Glutamatergic neuron (in vitro differentiated cells): ENCODE measurements at regions not wholly inside any gene's neighbourhood (a gene's known extent, or its start where the extent isn't known, plus 50 kb on each side); places are given as distances from the start of the nearest gene placed in this dataset.
"Not testable (repeated sequence)": the region's sequence is repeated elsewhere in the genome, so short reads cannot be mapped to it uniquely, and the experiment has no call there.

Experiments
- DNase-seq: peaks from one replicate; pipeline ENCODE4 v3.0.0; 2022
- H3K27ac Mint-ChIP-seq: one replicate; pipeline ENCODE4 v1.8.0; 2020; ENCODE audit warnings: mild to moderate bottlenecking, mixed read lengths, inconsistent platforms; ENCODE audit not compliant: unreplicated experiment
- H3K27me3 Mint-ChIP-seq: one replicate; pipeline ENCODE4 v1.8.0; 2020; ENCODE audit warnings: mild to moderate bottlenecking, moderate library complexity, mixed read lengths, inconsistent platforms; ENCODE audit not compliant: unreplicated experiment
- H3K36me3 Mint-ChIP-seq: one replicate; pipeline ENCODE4 v1.8.0; 2020; ENCODE audit warnings: mild to moderate bottlenecking, mixed read lengths, inconsistent platforms; ENCODE audit not compliant: unreplicated experiment
- H3K4me1 Mint-ChIP-seq: one replicate; pipeline ENCODE4 v1.8.0; 2020; ENCODE audit warnings: mild to moderate bottlenecking, low read depth, mixed read lengths, inconsistent platforms; ENCODE audit not compliant: unreplicated experiment
- H3K4me3 Mint-ChIP-seq: one replicate; pipeline ENCODE4 v1.8.0; 2020; ENCODE audit warnings: mild to moderate bottlenecking, mixed read lengths, inconsistent platforms; ENCODE audit not compliant: unreplicated experiment
- H3K9me3 Mint-ChIP-seq: one replicate; pipeline ENCODE4 v1.8.0; 2020; ENCODE audit warnings: mild to moderate bottlenecking, moderate library complexity, mixed read lengths, inconsistent platforms; ENCODE audit not compliant: unreplicated experiment
- CTCF ChIP-seq: fragments of 200-600 bp; sonication (generic); IDR thresholded peaks from one replicate; pipeline ENCODE4 v1.5.0; 2021; ENCODE audit not compliant: partially characterized antibody, unreplicated experiment

GRCh38 chr7:109616551-109617069 lies 1046.9 kb downstream of the DNAJB9 start:
- no peaks in the 10 kb centered on the region for H3K4me1 Mint-ChIP-seq
- H3K27me3 Mint-ChIP-seq, result peaks cover 3% of the 10 kb centered on the region
- no peaks in the 10 kb centered on the region for H3K36me3 Mint-ChIP-seq
- TF ChIP-seq CTCF, result no peak
- H3K27ac Mint-ChIP-seq, result no peak overlapping the region
- no peak for DNase-seq
- H3K4me3 Mint-ChIP-seq, result no peak overlapping the region
- H3K9me3 Mint-ChIP-seq, result peaks cover 1% of the 10 kb centered on the region

GRCh38 chr7:109622320-109622719 lies 1052.6 kb downstream of the DNAJB9 start:
- Mint-ChIP-seq H3K4me3 (no peak overlapping the region), H3K9me3 (peaks cover 1% of the 10 kb centered on the region), H3K36me3 (no peaks in the 10 kb centered on the region), H3K4me1 (no peaks in the 10 kb centered on the region), H3K27ac (no peak overlapping the region), H3K27me3 (no peaks in the 10 kb centered on the region)
- DNase-seq, result no peak
- no peak for TF ChIP-seq CTCF

GRCh38 chr7:109632890-109633289 lies 1063.2 kb downstream of the DNAJB9 start:
- not testable (repeated sequence) for H3K4me1 Mint-ChIP-seq, H3K27me3 Mint-ChIP-seq, H3K4me3 Mint-ChIP-seq, H3K27ac Mint-ChIP-seq, H3K36me3 Mint-ChIP-seq, DNase-seq, H3K9me3 Mint-ChIP-seq

GRCh38 chr7:109635374-109635773 lies 1065.7 kb downstream of the DNAJB9 start:
- Mint-ChIP-seq H3K27me3 (peaks cover 3% of the 10 kb centered on the region), H3K9me3 (peaks cover 2% of the 10 kb centered on the region), H3K27ac (no peak overlapping the region), H3K36me3 (peaks cover 7% of the 10 kb centered on the region), H3K4me3 (no peak overlapping the region), H3K4me1 (no peaks in the 10 kb centered on the region)
- no peak for TF ChIP-seq CTCF
- no peak for DNase-seq

GRCh38 chr7:109637428-109637990 lies 1067.8 kb downstream of the DNAJB9 start:
- no peak overlapping the region for H3K4me3 Mint-ChIP-seq
- H3K4me1 Mint-ChIP-seq, result no peaks in the 10 kb centered on the region
- DNase-seq, result no peak
- peaks cover 1% of the 10 kb centered on the region for H3K9me3 Mint-ChIP-seq
- H3K27ac Mint-ChIP-seq, result no peak overlapping the region
- H3K36me3 Mint-ChIP-seq, result peaks cover 3% of the 10 kb centered on the region
- no peak for TF ChIP-seq CTCF
- peaks cover 2% of the 10 kb centered on the region for H3K27me3 Mint-ChIP-seq
